GM12872 (cell line): ENCODE measurements at regions not wholly inside any gene's neighbourhood (a gene's known extent, or its start where the extent isn't known, plus 50 kb on each side); places are given as distances from the start of the nearest gene placed in this dataset.

Source experiments
- CTCF ChIP-seq: IDR thresholded peaks from 3 replicates; pipeline ENCODE4 v1.5.1; 2011; ENCODE audit warnings: low read depth, mild to moderate bottlenecking, low read length, moderate library complexity; ENCODE audit not compliant: insufficient read depth

DNA sequence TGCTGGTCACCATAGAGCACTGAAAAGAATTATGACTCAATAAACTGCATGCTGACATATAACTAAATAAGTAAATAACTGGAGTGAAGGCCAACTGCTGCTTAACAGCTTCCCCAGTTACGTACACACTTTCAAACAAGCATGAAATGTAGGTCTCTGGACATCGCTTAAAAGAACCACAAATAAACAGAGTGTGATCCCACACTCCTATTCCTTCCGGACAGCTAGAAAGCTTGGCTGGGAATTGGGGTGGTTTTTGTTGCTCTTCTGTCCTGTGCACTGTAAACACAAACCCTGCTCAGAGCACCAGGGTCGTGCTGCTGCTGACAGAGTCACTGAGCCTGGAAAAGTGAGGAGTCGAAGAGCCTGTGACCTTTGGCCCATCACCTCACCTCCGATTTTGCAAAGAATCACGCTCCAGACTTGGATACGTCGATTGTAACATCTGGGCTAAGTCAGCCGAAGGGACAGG is 162.7 kb upstream of the NT5C1B start:
- no peak for TF ChIP-seq CTCF

DNA sequence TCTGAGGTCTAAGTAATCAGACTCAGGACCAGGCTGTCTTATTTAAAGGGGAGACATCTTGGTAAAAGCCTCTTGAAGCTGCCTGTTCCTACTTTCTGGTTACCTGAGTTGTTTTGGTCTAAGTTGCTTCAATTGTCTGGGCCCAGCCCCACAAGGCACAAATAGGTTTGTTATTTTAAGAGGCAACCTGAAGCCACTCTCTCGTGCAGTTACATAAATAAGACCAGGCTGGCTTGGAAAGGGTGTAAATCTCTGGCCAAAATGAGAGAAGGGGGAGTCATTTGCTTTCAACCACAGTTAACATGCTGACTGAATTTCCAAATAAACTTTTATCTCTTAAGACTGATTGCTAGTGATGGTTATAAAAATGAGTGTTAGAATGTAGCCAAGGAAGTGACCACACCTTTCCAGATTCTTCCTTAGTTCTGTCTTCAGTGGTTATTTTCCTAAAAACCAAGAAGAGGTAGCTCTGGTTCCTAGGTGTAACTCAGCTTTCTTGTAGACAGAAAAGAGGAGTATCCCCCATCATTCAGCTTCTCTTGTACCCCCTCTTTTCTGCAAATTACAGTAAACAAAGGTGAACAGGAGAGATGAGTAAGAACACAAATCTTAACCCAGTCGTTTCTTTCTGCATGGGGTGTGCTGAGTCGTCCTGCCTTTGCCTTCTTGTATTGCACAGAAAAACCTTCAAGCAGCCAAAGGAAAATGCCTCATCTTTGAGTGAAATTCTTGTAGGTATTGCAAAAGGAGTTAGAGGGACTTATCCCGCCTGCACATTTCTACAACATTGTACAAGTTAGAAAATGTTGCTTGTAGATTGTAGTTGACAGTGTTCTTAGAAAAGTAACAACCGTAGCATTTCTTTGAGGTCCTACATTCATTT is 161.5 kb upstream of the NT5C1B start:
- no peak for TF ChIP-seq CTCF

GRCh38 chr2:18749912-18750526 is 160.7 kb upstream of the NT5C1B start:
- TF ChIP-seq CTCF: peak; percentile 41; the same call in 2 of the 3 replicates

DNA sequence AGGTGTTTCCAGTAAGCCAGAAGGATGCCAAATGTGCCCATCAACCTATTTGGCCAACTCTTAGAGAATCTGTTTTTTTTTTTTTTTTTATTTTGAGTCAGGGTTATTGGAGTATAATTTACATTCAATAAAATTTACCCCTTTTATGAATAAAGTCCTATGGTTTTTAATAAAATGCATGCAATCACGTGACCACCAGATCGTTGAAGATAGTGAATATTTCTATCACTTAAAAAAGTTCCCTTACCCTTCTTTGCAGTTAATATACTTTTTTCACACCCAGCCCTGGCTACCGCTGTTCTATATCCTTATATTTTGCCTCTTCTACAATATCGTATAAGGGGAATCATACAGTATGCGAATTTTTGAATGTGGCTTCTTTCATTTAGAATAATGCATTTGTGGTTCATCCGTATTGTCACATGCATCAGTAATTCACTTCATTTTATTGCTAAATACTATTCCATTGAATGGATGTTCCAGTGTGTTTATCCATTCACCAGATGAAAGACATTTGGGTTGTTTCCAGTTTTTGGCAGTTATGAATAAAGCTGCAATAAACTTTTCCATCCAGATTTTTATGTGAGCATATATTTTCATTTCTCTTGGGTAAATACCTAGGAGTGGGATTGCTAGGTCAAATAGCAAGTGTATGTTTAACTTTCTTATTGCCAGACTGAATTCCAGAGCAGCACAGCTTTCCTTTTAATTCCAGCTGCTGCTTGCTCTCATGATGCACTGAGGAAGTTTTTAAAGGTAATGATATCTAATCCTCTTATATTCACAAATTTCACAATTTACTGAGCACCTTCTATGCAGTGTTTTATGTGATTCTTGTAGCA is 156.3 kb upstream of the NT5C1B start:
- TF ChIP-seq CTCF: no peak

- no peak for TF ChIP-seq CTCF
Observed at GRCh38 chr2:18741895-18742732, 152.7 kb upstream of the NT5C1B start.

DNA sequence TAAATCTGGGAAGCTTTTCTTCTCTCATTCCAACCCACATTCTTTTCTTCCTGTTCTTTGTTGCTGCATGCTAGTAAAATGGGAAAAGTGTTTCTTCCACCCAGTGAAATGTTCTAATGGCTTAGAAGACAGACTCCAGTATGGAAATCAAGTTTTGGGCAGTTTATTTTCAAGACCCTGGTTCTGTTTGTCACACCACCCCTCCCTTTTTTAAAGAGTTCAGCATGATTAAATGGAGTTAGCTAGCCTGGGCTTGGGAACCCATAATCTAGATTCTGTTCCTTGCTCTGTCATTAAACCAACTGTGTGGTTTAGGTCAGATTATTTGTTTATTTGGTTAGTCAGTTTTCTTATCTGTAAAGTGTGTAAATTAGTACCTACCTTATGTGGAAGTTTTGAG is 151.8 kb upstream of the NT5C1B start:
- TF ChIP-seq CTCF: no peak
